ENCODE measurements at regions not wholly inside any gene's neighbourhood (a gene's known extent, or its start where the extent isn't known, plus 50 kb on each side); places are given as distances from the start of the nearest gene placed in this dataset.
"Not testable (repeated sequence)": the region's sequence is repeated elsewhere in the genome, so short reads cannot be mapped to it uniquely, and the experiment has no call there.

GRCh38 chr18:4544142-4544541 is 89.0 kb upstream of the DLGAP1 start:
- DNase-seq (ENCODE audit: low read depth in 2 of 2), result no peak

DNA sequence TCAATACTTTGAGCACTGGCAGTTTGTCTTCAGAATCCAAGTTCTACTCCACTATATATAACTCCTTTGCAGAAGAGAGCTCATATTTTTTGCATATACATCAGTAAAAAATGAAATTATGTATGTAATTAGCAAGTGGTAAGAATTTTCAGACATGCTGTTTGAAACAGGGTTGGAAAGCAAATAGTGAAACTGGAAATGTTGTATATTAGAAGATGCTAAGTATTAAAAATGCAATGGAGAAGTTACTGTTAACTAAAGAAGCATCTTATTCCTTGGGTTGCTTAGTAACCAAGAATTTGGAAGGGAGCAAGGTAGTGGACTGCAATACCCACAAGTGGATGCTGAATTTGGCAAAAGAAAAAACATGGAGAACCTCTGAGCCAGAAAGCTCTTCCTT is 88.6 kb upstream of the DLGAP1 start:
- DNase-seq (ENCODE audit: low read depth in 2 of 2), result no peak

DNA sequence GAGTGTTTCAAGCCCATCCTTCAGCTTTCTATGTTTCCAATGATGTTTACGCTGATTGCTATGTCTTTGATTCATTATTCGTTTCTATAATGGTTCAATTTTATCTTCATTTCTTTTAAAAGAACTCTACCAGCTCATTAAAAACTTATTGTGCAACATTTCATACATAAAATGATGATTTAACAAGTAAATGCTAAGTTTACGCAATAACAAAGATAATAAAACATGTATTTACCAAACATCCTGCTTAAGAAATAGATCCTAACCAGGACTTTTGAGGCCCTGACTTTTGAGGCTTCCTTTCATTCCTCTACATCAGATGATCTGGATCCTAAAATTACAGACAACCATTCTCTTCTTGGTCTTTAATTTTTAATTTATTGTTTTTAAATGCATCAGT is 86.5 kb upstream of the DLGAP1 start:
- DNase-seq (ENCODE audit: low read depth in 2 of 2), result no peak

DNA sequence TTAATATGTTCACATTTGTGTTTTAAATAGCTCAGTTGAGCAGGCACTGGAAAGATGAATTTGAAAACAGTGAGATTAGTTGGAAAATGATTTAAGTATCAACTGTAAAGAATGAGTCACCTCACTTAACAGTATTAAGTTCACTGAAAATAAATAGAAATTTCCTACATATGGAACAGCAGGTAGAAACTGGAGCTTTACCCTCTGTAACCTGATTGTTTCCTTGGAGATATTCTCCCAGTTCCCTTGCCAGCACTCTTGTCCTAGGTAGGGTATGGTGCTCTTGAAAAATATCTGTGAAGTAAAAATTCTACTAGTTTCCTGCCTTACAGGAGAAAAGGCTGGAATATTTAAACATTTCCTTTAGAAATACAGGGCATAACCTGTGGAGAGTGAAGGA is 81.3 kb upstream of the DLGAP1 start:
- no peak for DNase-seq (ENCODE audit: low read depth in 2 of 2)

- DNase-seq (ENCODE audit: low read depth in 2 of 2), result no peak
These were observed 73.3 kb upstream of the DLGAP1 start for GRCh38 chr18:4528405-4528804.

DNA sequence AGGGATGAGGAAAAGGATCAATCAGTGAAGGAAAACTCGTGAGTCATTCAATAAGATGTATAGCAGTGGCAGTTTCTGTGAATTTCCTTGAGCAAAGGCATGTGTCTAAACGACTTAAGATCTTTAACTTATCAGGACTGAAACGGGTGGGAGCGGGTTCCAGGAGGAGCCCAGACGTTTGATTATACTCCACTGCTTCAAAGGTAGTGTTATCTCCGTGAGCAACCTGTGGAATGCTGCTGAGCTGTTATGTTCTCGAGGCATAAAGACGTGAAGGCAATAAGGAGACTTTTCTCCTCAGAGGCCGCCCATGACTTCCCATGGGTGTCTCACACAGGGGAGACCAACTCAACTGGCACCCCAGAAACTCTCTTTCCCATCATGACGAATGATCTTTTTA is 72.7 kb upstream of the DLGAP1 start:
- not testable (repeated sequence) for DNase-seq (ENCODE audit: low read depth in 2 of 2)

DNA sequence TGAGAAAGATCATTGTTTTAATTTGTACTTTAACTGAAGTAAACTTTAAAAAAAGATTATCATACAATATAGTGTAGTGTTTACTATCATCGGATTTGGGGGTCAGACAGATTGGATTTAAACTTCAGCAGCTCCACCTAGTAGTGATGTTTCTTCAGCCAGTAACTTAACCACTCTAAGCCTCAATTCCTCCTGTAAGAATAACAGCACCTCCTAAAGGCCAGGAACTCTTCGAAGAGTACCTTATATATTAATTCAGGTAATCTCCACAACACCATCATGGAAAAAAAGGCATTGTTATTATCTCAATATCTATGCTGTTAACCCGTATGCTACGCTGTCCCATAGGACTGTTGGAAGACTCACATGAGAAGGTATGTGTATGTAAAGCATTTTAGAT is 69.0 kb upstream of the DLGAP1 start:
- DNase-seq (ENCODE audit: low read depth in 2 of 2), result no peak

- no peak for DNase-seq (ENCODE audit: low read depth in 2 of 2)
These were observed 56.1 kb upstream of the DLGAP1 start for GRCh38 chr18:4511166-4511565.

DNA sequence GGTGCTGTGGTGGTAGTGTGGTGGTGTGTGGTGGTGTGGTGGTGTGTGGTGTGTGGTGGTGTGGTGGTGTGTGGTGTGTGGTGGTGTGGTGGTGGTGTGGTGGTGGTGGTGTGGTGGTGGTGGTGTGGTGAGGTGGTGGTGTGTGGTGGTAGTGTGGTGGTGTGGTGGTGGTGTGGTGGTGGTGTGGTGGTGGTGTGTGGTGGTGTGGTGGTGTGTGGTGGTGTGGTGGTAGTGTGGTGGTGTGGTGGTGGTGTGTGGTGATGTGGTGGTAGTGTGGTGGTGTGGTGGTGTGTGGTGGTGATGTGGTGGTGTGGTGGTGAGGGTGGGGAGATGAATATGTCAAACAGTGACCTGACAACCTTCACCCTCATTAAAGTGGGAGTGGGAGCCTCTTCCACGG is 55.6 kb upstream of the DLGAP1 start:
- DNase-seq (ENCODE audit: low read depth in 2 of 2), result no peak

GRCh38 chr18:4510160-4510559 is 55.1 kb upstream of the DLGAP1 start:
- no peak for DNase-seq (ENCODE audit: low read depth in 2 of 2)

All from activated CD8-positive, alpha-beta memory T cell treated with anti-CD3 and anti-CD28 coated beads for 4 hours (primary cell).